ENCODE measurements at regions not wholly inside any gene's neighbourhood (a gene's known extent, or its start where the extent isn't known, plus 50 kb on each side); places are given as distances from the start of the nearest gene placed in this dataset.

DNA sequence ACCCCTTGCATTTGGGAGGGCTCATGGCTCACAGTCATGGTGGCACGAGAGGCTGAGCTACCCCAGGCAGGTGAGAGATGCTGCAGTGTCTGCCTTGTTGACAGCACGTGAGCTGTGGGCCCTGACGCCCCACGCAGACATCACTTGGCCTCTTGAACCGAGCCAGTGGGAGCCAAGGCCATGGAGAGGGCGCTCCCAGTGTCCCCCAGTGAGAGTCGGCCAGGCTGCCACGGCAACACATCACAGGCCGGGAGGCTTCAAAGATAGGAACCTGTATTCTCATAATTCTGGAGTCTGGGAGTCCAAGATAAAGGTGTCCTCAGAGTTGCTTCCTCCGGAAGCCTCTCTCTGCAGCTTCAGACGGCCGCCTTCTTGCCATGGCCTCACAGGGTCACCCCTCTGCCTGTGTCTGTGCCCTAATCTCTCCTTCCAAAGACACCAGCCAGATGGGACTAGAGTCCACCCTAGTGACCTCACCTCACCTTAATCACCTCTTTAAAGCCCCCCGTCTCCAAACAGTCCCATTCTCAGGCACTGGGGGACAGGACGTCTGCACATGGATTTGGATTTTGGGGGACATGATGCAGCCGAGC is 119.6 kb downstream of the KLF6 start:
- TF ChIP-seq RFX5 (IDR thresholded peaks at IDR 0.05; ENCODE audit: low read length) = no peak
- TF ChIP-seq RAD21 (IDR thresholded peaks at IDR 0.05; ENCODE audit: low read length) = no peak
- no peak for TF ChIP-seq JUND (IDR thresholded peaks at IDR 0.05)
- no peak for TF ChIP-seq USF1 (IDR thresholded peaks at IDR 0.05; ENCODE audit: borderline replicate concordance, low read depth)
- no peak overlapping the region for H3K4me3 ChIP-seq (ENCODE audit: low read depth in 2 of 2, low read length in 1 of 2)
- H3K27ac ChIP-seq (ENCODE audit: low read depth in 2 of 2, low read length in 1 of 2) = no peak overlapping the region
- no peaks in the 10 kb centered on the region for H3K9me3 ChIP-seq
- no peaks in the 10 kb centered on the region for H3K9me2 ChIP-seq
- H3K4me1 ChIP-seq (ENCODE audit: control insufficient read depth in 1 of 2, insufficient read depth in 2 of 2, low read depth in 1 of 2, low read length in 1 of 2) = peaks cover 4 to 15% of the 10 kb centered on the region in 2 experiments; a peak in 2 of 4 replicates
- POLR2A ChIA-PET = no interaction called here
- H2AFZ ChIP-seq (ENCODE audit: low read depth) = no peak overlapping the region
- H3F3A ChIP-seq (replicated peaks; ENCODE audit: insufficient read depth) = no peaks in the 10 kb centered on the region
- no peaks in the 10 kb centered on the region for H4K20me1 ChIP-seq (ENCODE audit: insufficient read depth)
- H3K27me3 ChIP-seq (ENCODE audit: insufficient read depth) = no peaks in the 10 kb centered on the region
- CTCF ChIA-PET = interaction anchor here (1.0 kb wide), 1 partner anchor 1150 kb away, joined by 3 read pairs; no protein-coding TSS in a partner anchor
- no peak overlapping the region for H3K4me2 ChIP-seq
- H3K36me3 ChIP-seq (replicated peaks in 1 of 2; ENCODE audit: control insufficient read depth in 1 of 2, insufficient read depth in 2 of 2, low read length in 1 of 2) = no peaks in the 10 kb centered on the region
- no peak overlapping the region for H3K9ac ChIP-seq
- DNase-seq = no peak
- WGBS (ENCODE audit: low lambda C conversion rate) = 90% methylated on average over 15 of the region's 15 CpGs
- no peaks in the 10 kb centered on the region for H3K79me2 ChIP-seq (ENCODE audit: insufficient read depth)

DNA sequence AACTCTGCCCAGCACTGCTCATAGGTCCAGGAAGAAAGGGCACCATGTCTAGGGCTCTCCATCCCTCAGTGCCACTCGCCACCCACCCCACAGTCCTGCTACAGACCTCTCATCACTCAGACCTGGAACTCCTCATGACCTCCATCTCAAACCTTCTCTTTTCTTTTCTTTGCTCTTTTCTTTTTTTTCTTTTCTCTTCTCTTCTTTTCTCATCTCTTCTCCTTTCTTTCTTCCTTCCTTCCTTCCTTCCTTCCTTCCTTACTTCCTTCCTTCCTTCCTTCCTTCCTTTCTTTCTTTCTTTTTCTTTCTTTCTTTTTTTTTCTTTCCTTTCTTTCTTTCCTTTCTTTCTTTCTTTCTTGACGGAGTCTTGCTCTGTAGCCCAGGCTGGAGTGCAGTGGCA is 122.2 kb downstream of the KLF6 start:
- no peak overlapping the region for H3K4me2 ChIP-seq
- H3K9me2 ChIP-seq = no peaks in the 10 kb centered on the region
- H3F3A ChIP-seq (replicated peaks; ENCODE audit: insufficient read depth) = no peaks in the 10 kb centered on the region
- no peaks in the 10 kb centered on the region for H3K36me3 ChIP-seq (replicated peaks in 1 of 2; ENCODE audit: control insufficient read depth in 1 of 2, insufficient read depth in 2 of 2, low read length in 1 of 2)
- H3K9ac ChIP-seq = no peak overlapping the region
- no peaks in the 10 kb centered on the region for H3K27me3 ChIP-seq (ENCODE audit: insufficient read depth)
- H3K79me2 ChIP-seq (ENCODE audit: insufficient read depth) = no peaks in the 10 kb centered on the region
- peaks cover 0 to 2% of the 10 kb centered on the region in 2 experiments; a peak in 2 of 4 replicates for H3K4me1 ChIP-seq (ENCODE audit: control insufficient read depth in 1 of 2, insufficient read depth in 2 of 2, low read depth in 1 of 2, low read length in 1 of 2)
- no peaks in the 10 kb centered on the region for H3K9me3 ChIP-seq
- ChIA-PET CTCF (no interaction called here), POLR2A (no interaction called here)
- no peak for DNase-seq
- no peak overlapping the region for H2AFZ ChIP-seq (ENCODE audit: low read depth)
- H3K27ac ChIP-seq (ENCODE audit: low read depth in 2 of 2, low read length in 1 of 2) = no peak overlapping the region
- H3K4me3 ChIP-seq (ENCODE audit: low read depth in 2 of 2, low read length in 1 of 2) = no peak overlapping the region
- H4K20me1 ChIP-seq (ENCODE audit: insufficient read depth) = no peaks in the 10 kb centered on the region
- no peak for TF ChIP-seq RXRA (IDR thresholded peaks at IDR 0.05; ENCODE audit: borderline replicate concordance, low read depth)
- TF ChIP-seq EP300 (IDR thresholded peaks at IDR 0.05; ENCODE audit: borderline replicate concordance in 1 of 2, low read depth in 1 of 2, low read length in 1 of 2) = no peak
- no peak for TF ChIP-seq POLR2AphosphoS5 (IDR thresholded peaks at IDR 0.05; ENCODE audit: low read depth, low read length)
- TF ChIP-seq MEF2A (IDR thresholded peaks at IDR 0.05; ENCODE audit: borderline replicate concordance, low read depth) = no peak
- WGBS (ENCODE audit: low lambda C conversion rate) = 95% methylated on average over 2 of the region's 2 CpGs

DNA sequence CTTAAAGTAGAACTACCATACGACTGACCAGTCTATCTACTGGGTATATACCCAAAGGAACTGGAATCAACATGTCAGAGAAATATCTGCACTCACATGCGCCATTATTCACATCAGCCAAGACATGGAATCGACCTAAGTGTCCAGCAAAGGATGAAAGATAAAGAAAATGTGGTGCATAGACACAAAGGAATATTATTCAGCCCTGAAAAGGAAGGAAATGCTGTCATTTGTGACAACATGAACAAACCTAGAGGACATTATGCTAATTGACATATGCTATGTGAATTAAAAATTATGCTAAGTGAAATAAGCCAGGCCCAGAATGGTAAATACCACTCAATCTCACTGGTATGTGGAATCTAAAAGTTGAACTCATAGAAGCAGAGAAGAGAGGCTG is 123.7 kb downstream of the KLF6 start:
- DNase-seq = no peak
- no peak overlapping the region for H3K4me3 ChIP-seq (ENCODE audit: low read depth in 2 of 2, low read length in 1 of 2)
- H3K4me1 ChIP-seq (ENCODE audit: control insufficient read depth in 1 of 2, insufficient read depth in 2 of 2, low read depth in 1 of 2, low read length in 1 of 2) = no peaks in the 10 kb centered on the region; a peak in 1 of 4 replicates
- H3K9me2 ChIP-seq = no peaks in the 10 kb centered on the region
- H3K27me3 ChIP-seq (ENCODE audit: insufficient read depth) = no peaks in the 10 kb centered on the region
- ChIA-PET POLR2A (no interaction called here), CTCF (no interaction called here)
- H3K4me2 ChIP-seq = no peak overlapping the region
- H3K79me2 ChIP-seq (ENCODE audit: insufficient read depth) = no peaks in the 10 kb centered on the region
- H3F3A ChIP-seq (replicated peaks; ENCODE audit: insufficient read depth) = no peaks in the 10 kb centered on the region
- no peaks in the 10 kb centered on the region for H4K20me1 ChIP-seq (ENCODE audit: insufficient read depth)
- 77% methylated on average over 3 of the region's 3 CpGs for WGBS (ENCODE audit: low lambda C conversion rate)
- no peaks in the 10 kb centered on the region for H3K36me3 ChIP-seq (replicated peaks in 1 of 2; ENCODE audit: control insufficient read depth in 1 of 2, insufficient read depth in 2 of 2, low read length in 1 of 2)
- no peak overlapping the region for H3K9ac ChIP-seq
- no peaks in the 10 kb centered on the region for H3K9me3 ChIP-seq
- H2AFZ ChIP-seq (ENCODE audit: low read depth) = no peak overlapping the region
- no peak overlapping the region for H3K27ac ChIP-seq (ENCODE audit: low read depth in 2 of 2, low read length in 1 of 2)
- TF ChIP-seq PBX3 (IDR thresholded peaks at IDR 0.05) (no peak), SMC3 (IDR thresholded peaks at IDR 0.05; ENCODE audit: low read depth, low read length) (no peak), FOXJ3 (CRISPR knock-in tag; IDR thresholded peaks at IDR 0.05) (no peak), JUND (IDR thresholded peaks at IDR 0.05) (no peak), POLR2AphosphoS5 (IDR thresholded peaks at IDR 0.05; ENCODE audit: low read depth, low read length) (no peak), RXRA (IDR thresholded peaks at IDR 0.05; ENCODE audit: borderline replicate concordance, low read depth) (no peak), TEAD4 (IDR thresholded peaks at IDR 0.05; ENCODE audit: borderline replicate concordance, insufficient read depth) (no peak), GABPA (IDR thresholded peaks at IDR 0.05; ENCODE audit: low read depth) (no peak), USF2 (IDR thresholded peaks at IDR 0.05; ENCODE audit: borderline replicate concordance, low read depth, low read length) (no peak), GATA2 (CRISPR knock-in tag; IDR thresholded peaks at IDR 0.05) (no peak), FOXM1 (IDR thresholded peaks at IDR 0.05; ENCODE audit: low read depth) (no peak), SIN3A (IDR thresholded peaks at IDR 0.05; ENCODE audit: borderline replicate concordance, low read depth, low read length) (no peak), RAD21 (IDR thresholded peaks at IDR 0.05; ENCODE audit: low read length) (no peak), NFIC (IDR thresholded peaks at IDR 0.05; ENCODE audit: borderline replicate concordance) (no peak)
- TF ChIP-seq, protein P1, sequence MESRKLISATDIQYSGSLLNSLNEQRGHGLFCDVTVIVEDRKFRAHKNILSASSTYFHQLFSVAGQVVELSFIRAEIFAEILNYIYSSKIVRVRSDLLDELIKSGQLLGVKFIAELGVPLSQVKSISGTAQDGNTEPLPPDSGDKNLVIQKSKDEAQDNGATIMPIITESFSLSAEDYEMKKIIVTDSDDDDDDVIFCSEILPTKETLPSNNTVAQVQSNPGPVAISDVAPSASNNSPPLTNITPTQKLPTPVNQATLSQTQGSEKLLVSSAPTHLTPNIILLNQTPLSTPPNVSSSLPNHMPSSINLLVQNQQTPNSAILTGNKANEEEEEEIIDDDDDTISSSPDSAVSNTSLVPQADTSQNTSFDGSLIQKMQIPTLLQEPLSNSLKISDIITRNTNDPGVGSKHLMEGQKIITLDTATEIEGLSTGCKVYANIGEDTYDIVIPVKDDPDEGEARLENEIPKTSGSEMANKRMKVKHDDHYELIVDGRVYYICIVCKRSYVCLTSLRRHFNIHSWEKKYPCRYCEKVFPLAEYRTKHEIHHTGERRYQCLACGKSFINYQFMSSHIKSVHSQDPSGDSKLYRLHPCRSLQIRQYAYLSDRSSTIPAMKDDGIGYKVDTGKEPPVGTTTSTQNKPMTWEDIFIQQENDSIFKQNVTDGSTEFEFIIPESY (IDR thresholded peaks at IDR 0.05; ENCODE audit: borderline replicate concordance, low read depth) = no peak

All from SK-N-SH (cell line).